ENCODE measurements at regions not wholly inside any gene's neighbourhood (a gene's known extent, or its start where the extent isn't known, plus 50 kb on each side); places are given as distances from the start of the nearest gene placed in this dataset.

DNA sequence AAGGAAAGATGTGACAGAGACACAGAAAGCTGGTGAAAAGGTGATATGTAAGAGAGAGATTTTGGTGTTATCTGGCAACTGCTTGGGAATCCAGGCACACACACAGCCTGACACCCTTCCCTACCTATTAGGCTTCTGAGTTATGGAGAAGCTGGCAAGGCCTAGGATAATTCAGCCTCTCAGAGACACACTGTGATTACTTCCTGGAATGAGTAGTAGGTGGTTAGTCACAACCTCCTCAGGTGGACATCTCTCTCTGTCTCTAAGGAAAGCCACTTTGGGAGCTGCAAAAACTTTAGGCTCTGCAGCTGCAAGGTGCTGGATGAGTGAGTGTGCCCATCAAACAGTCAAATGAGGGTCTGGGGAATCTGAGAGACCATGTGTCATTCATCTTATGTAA, 201.9 kb downstream of the PDCD6IP start:
- TF ChIP-seq POLR2A (IDR thresholded peaks at IDR 0.05; ENCODE audit: low read depth, low read length): no peak
- TF ChIP-seq TAF1 (IDR thresholded peaks at IDR 0.05; ENCODE audit: low read depth, low read length): no peak
